DLD1 (cell line): ENCODE measurements at regions not wholly inside any gene's neighbourhood (a gene's known extent, or its start where the extent isn't known, plus 50 kb on each side); places are given as distances from the start of the nearest gene placed in this dataset.
"Not testable (repeated sequence)": the region's sequence is repeated elsewhere in the genome, so short reads cannot be mapped to it uniquely, and the experiment has no call there.

Experiments used
- in situ Hi-C: cut with HindIII; loops from 2 replicates; pipeline ENCODE4 v1.10.0; 2017; ENCODE audit warnings: low sequenced_read_pairs

GRCh38 chr5:74500110-74500917 is 140.2 kb downstream of the ENC1 start:
- in situ Hi-C loops, result no loop called here

- in situ Hi-C loops, result no loop called here
These were observed 141.1 kb downstream of the ENC1 start for GRCh38 chr5:74499256-74500050.

GRCh38 chr5:74497706-74498105 is 142.8 kb downstream of the ENC1 start:
- in situ Hi-C loops, result no loop called here

- in situ Hi-C loops, result no loop called here
These were observed 147.1 kb downstream of the ENC1 start for GRCh38 chr5:74493411-74493810.

- in situ Hi-C loops, result no loop called here
These were observed 148.3 kb downstream of the ENC1 start for GRCh38 chr5:74492230-74492629.

GRCh38 chr5:74491586-74491985 is 148.9 kb downstream of the ENC1 start:
- in situ Hi-C loops, result no loop called here

- in situ Hi-C loops, result no loop called here
These were observed 149.7 kb downstream of the ENC1 start for GRCh38 chr5:74490814-74491213.

GRCh38 chr5:74482990-74483389 is 157.5 kb downstream of the ENC1 start:
- in situ Hi-C loops, result no loop called here

- in situ Hi-C loops, result no loop called here
These were observed 158.0 kb downstream of the ENC1 start for GRCh38 chr5:74482523-74482922.

- in situ Hi-C loops, result not testable (repeated sequence)
These were observed 159.2 kb downstream of the ENC1 start for GRCh38 chr5:74481357-74481756.

- in situ Hi-C loops, result no loop called here
These were observed 160.3 kb downstream of the ENC1 start for GRCh38 chr5:74480201-74480600.

- in situ Hi-C loops, result no loop called here
These were observed 162.2 kb downstream of the ENC1 start for GRCh38 chr5:74478328-74478727.

GRCh38 chr5:74477761-74478160 is 162.8 kb downstream of the ENC1 start:
- in situ Hi-C loops, result no loop called here

GRCh38 chr5:74476819-74477453 is 163.6 kb downstream of the ENC1 start:
- in situ Hi-C loops, result no loop called here

GRCh38 chr5:74476046-74476818 is 164.3 kb downstream of the ENC1 start:
- in situ Hi-C loops, result no loop called here

GRCh38 chr5:74471875-74472274 is 168.7 kb downstream of the ENC1 start:
- in situ Hi-C loops, result no loop called here

GRCh38 chr5:74469234-74469994 is 171.1 kb downstream of the ENC1 start:
- in situ Hi-C loops, result no loop called here

GRCh38 chr5:74468421-74468820 is 172.1 kb downstream of the ENC1 start:
- in situ Hi-C loops, result no loop called here

GRCh38 chr5:74465724-74466123 is 174.8 kb downstream of the ENC1 start:
- in situ Hi-C loops, result no loop called here

GRCh38 chr5:74464512-74465209 is 175.9 kb downstream of the ENC1 start:
- in situ Hi-C loops, result no loop called here
